Dedifferentiated amniotic fluid mesenchymal stem cell (primary cell): ENCODE measurements at regions not wholly inside any gene's neighbourhood (a gene's known extent, or its start where the extent isn't known, plus 50 kb on each side); places are given as distances from the start of the nearest gene placed in this dataset.

ENCODE experiments used
- DNase-seq: peaks from one replicate; pipeline ENCODE4 v3.0.0-alpha.2; 2016; ENCODE audit errors: extremely low spot score

GRCh38 chrX:39174241-39174771, 373.0 kb downstream of the MID1IP1 start:
- DNase-seq = no peak

- DNase-seq = no peak
Measured at GRCh38 chrX:39174772-39175417, 373.6 kb downstream of the MID1IP1 start.

GRCh38 chrX:39175418-39176057, 374.3 kb downstream of the MID1IP1 start:
- no peak for DNase-seq

- no peak for DNase-seq
Measured at GRCh38 chrX:39176105-39176504, 374.8 kb downstream of the MID1IP1 start.

GRCh38 chrX:39189431-39189830, 388.2 kb downstream of the MID1IP1 start:
- no peak for DNase-seq

- no peak for DNase-seq
Measured at GRCh38 chrX:39194673-39195072, 393.4 kb downstream of the MID1IP1 start.

- no peak for DNase-seq
Measured at GRCh38 chrX:39195156-39195555, 393.9 kb downstream of the MID1IP1 start.

- DNase-seq = no peak
Measured at GRCh38 chrX:39196192-39197102, 395.2 kb downstream of the MID1IP1 start.

GRCh38 chrX:39199429-39199828, 398.2 kb downstream of the MID1IP1 start:
- no peak for DNase-seq

- DNase-seq = no peak
Measured at GRCh38 chrX:39201305-39201990, 400.2 kb downstream of the MID1IP1 start.

- DNase-seq = no peak
Measured at GRCh38 chrX:39202641-39203040, 401.4 kb downstream of the MID1IP1 start.

GRCh38 chrX:39203427-39203826, 402.2 kb downstream of the MID1IP1 start:
- DNase-seq = no peak

- no peak for DNase-seq
Measured at GRCh38 chrX:39204353-39204752, 403.1 kb downstream of the MID1IP1 start.

- DNase-seq = no peak
Measured at GRCh38 chrX:39204945-39205344, 403.7 kb downstream of the MID1IP1 start.

GRCh38 chrX:39205467-39205866, 404.2 kb downstream of the MID1IP1 start:
- no peak for DNase-seq

GRCh38 chrX:39206399-39207145, 405.3 kb downstream of the MID1IP1 start:
- DNase-seq = no peak

GRCh38 chrX:39211501-39211900, 410.2 kb downstream of the MID1IP1 start:
- no peak for DNase-seq

- DNase-seq = no peak
Measured at GRCh38 chrX:39212456-39212855, 411.2 kb downstream of the MID1IP1 start.

GRCh38 chrX:39214387-39215126, 413.3 kb downstream of the MID1IP1 start:
- DNase-seq = no peak

- DNase-seq = no peak
Measured at GRCh38 chrX:39220952-39221351, 419.7 kb downstream of the MID1IP1 start.
